B cell (primary cell): ENCODE measurements at regions not wholly inside any gene's neighbourhood (a gene's known extent, or its start where the extent isn't known, plus 50 kb on each side); places are given as distances from the start of the nearest gene placed in this dataset.

Experiments used
- ATAC-seq: fragments of 200-7000 bp; cut with Tn5 transposase; one replicate; pipeline ENCODE4 v1.10.0; 2021; ENCODE audit warnings: low read depth, mild to moderate bottlenecking, moderate number of reproducible peaks, moderate library complexity
- CTCF ChIA-PET: fragments of 350-600 bp; sonication (Branson Sonifier 250); formaldehyde crosslinking; loops from one replicate; lab custom pipeline; 2021; ENCODE audit warnings: antibody characterized with exemption, inconsistent platforms; lab: Charles Lee
- POLR2A ChIA-PET: fragments of 350-600 bp; sonication (Branson Sonifier 250); formaldehyde crosslinking; loops from one replicate; lab custom pipeline; 2021; ENCODE audit warnings: antibody characterized with exemption; lab: Charles Lee
- DNase-seq: peaks from one replicate; pipeline ENCODE4 v3.0.0; 2013
- H2AFZ ChIP-seq: 2 replicates; pipeline ENCODE4 v1.6.1; 2012; ENCODE audit warnings: mild to moderate bottlenecking, low read depth, low read length; ENCODE audit not compliant: insufficient read depth, poor library complexity, severe bottlenecking
- H3K27ac ChIP-seq, 2 donors: 1 replicate in 1 of 2; 2 replicates in 1 of 2; pipeline ENCODE4 v1.5.1; 2012 to 2013; ENCODE audit warnings: low read length in 2 of 2, mild to moderate bottlenecking in 2 of 2, moderate library complexity in 1 of 2
- H3K27me3 ChIP-seq, 4 experiments: fragments of 200-600 bp in 1 of 4; sonication (generic) in 1 of 4; replicated peaks in 1 of 4; 1 replicate in 2 of 4; 2 replicates in 2 of 4; pipeline versions ENCODE4 v1.6.1 to v1.7.0; 2013 to 2016; ENCODE audit warnings: low read length in 3 of 4, mild to moderate bottlenecking in 2 of 4, mixed read lengths in 1 of 4, moderate library complexity in 1 of 4; ENCODE audit not compliant: insufficient read depth in 4 of 4, control insufficient read depth in 3 of 4; ENCODE audit errors: control extremely low read depth in 1 of 4
- H3K36me3 ChIP-seq, 2 experiments: replicated peaks in 1 of 2; 1 replicate in 1 of 2; 2 replicates in 1 of 2; pipeline versions ENCODE4 v1.6.1 to v1.7.1; 2013; ENCODE audit warnings: low read length in 1 of 2; ENCODE audit not compliant: insufficient read depth in 2 of 2, control insufficient read depth in 1 of 2; ENCODE audit errors: control extremely low read depth in 1 of 2, extremely low read depth in 1 of 2
- H3K4me1 ChIP-seq, 2 donors: fragments of 200-600 bp in 1 of 2; sonication (generic) in 1 of 2; 1 replicate in 1 of 2; 2 replicates in 1 of 2; pipeline versions ENCODE4 v1.5.1 to v1.6.1; 2013 to 2017; ENCODE audit warnings: low read length in 2 of 2; ENCODE audit not compliant: control insufficient read depth in 2 of 2, insufficient read depth in 2 of 2
- H3K4me2 ChIP-seq: replicated peaks from 2 replicates; pipeline ENCODE3; 2012; ENCODE audit warnings: mild to moderate bottlenecking, low read depth, low read length; ENCODE audit not compliant: poor library complexity, severe bottlenecking
- H3K4me3 ChIP-seq, 5 experiments: fragments of 200-600 bp in 1 of 5; sonication (generic) in 1 of 5; 1 replicate in 3 of 5; 2 replicates in 2 of 5; pipeline versions ENCODE4 v1.5.1 to v1.7.0; 2011 to 2016; ENCODE audit warnings: low read length in 4 of 5, mild to moderate bottlenecking in 4 of 5, low read depth in 2 of 5, control low read depth in 1 of 5, moderate library complexity in 1 of 5; ENCODE audit not compliant: insufficient read depth in 1 of 5; ENCODE audit errors: control extremely low read depth in 1 of 5, extremely low read depth in 1 of 5
- H3K79me2 ChIP-seq: fragments of 200-600 bp; sonication (generic); one replicate; pipeline ENCODE4 v1.6.0; 2016; ENCODE audit warnings: low read length; ENCODE audit not compliant: control insufficient read depth, insufficient read depth
- H3K9ac ChIP-seq: fragments of 200-600 bp; sonication (generic); 2 replicates; pipeline ENCODE4 v1.6.1; 2017; ENCODE audit warnings: mild to moderate bottlenecking, low read length, moderate library complexity
- H3K9me3 ChIP-seq, 3 donors: one replicate each; pipeline versions ENCODE4 v1.6.1 to v1.7.1; 2013; ENCODE audit warnings: low read length in 2 of 3; ENCODE audit not compliant: control insufficient read depth in 2 of 3, insufficient read depth in 1 of 3; ENCODE audit errors: control extremely low read depth in 1 of 3
- H4K20me1 ChIP-seq: 2 replicates; pipeline ENCODE4 v1.6.0; 2012; ENCODE audit warnings: mild to moderate bottlenecking, low read length; ENCODE audit not compliant: insufficient read depth, control insufficient read depth, poor library complexity, severe bottlenecking
- H3K27ac Mint-ChIP-seq: one replicate; pipeline ENCODE4 v1.8.0; 2021; ENCODE audit warnings: mixed read lengths
- H3K27me3 Mint-ChIP-seq: one replicate; pipeline ENCODE4 v1.8.0; 2021; ENCODE audit warnings: mixed read lengths
- H3K4me1 Mint-ChIP-seq: one replicate; pipeline ENCODE4 v1.8.0; 2021; ENCODE audit warnings: mixed read lengths
- H3K4me3 Mint-ChIP-seq: one replicate; pipeline ENCODE4 v1.8.0; 2021; ENCODE audit warnings: mixed read lengths
- H3K9me3 Mint-ChIP-seq: one replicate; pipeline ENCODE4 v1.8.0; 2022; ENCODE audit warnings: mixed read lengths; ENCODE audit not compliant: insufficient read depth
- EZH2 ChIP-seq: IDR thresholded peaks from 2 replicates; pipeline ENCODE4 v1.6.1; 2012; ENCODE audit warnings: borderline replicate concordance, low read depth, mild to moderate bottlenecking, moderate library complexity, low read length; ENCODE audit not compliant: insufficient read depth, poor library complexity, severe bottlenecking
- WGBS: methylation state at CpG from one replicate; pipeline ENCODE4 v1.1.5; 2013; ENCODE audit warnings: missing lambda C conversion rate; ENCODE audit not compliant: insufficient coverage; 5-methylcytosine and 5-hydroxymethylcytosine counted together
- intact Hi-C: fragments of 100-400 bp; cut with micrococcal nuclease; formaldehyde crosslinking; loops from one replicate; pipeline ENCODE4 v1.10.0; 2022
- TF ChIP-seq, protein P1 (sequence below): fragments of 200-600 bp; IDR thresholded peaks from one replicate; pipeline ENCODE4 v1.8.0; 2022; ENCODE audit warnings: antibody characterized with exemption, mild to moderate bottlenecking

DNA sequence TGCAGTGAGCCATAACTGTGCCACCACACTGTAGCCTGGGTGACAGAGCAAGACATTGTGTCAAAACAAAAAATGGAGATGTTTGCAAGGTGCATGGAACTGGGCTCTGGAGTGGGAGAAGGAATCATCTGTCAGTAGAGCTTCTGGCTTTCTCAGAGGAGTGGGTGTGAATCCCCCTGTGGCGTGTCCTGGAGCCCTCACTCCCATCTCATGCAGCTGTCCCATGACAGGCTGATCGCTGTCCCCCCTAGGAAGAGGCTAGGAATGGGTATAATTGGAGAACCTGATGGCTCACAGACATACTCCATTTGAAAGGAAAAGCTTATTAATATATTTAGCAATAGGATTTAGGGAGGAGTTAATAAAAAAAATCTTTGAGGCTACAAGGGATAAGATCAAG lies 125.8 kb upstream of the EPB41L3 start:
- no peaks in the 10 kb centered on the region for H3K79me2 ChIP-seq
- POLR2A ChIA-PET, result no interaction called here
- intact Hi-C loops, result no loop called here
- Mint-ChIP-seq H3K9me3 (no peaks in the 10 kb centered on the region), H3K27me3 (no peaks in the 10 kb centered on the region), H3K27ac (no peak overlapping the region), H3K4me3 (no peak overlapping the region), H3K4me1 (no peaks in the 10 kb centered on the region)
- no peaks in the 10 kb centered on the region for H3K36me3 ChIP-seq
- no peaks in the 10 kb centered on the region for H3K4me1 ChIP-seq
- no peak overlapping the region for H2AFZ ChIP-seq
- no peaks in the 10 kb centered on the region for H4K20me1 ChIP-seq
- no peak for TF ChIP-seq EZH2
- TF ChIP-seq, protein P1, sequence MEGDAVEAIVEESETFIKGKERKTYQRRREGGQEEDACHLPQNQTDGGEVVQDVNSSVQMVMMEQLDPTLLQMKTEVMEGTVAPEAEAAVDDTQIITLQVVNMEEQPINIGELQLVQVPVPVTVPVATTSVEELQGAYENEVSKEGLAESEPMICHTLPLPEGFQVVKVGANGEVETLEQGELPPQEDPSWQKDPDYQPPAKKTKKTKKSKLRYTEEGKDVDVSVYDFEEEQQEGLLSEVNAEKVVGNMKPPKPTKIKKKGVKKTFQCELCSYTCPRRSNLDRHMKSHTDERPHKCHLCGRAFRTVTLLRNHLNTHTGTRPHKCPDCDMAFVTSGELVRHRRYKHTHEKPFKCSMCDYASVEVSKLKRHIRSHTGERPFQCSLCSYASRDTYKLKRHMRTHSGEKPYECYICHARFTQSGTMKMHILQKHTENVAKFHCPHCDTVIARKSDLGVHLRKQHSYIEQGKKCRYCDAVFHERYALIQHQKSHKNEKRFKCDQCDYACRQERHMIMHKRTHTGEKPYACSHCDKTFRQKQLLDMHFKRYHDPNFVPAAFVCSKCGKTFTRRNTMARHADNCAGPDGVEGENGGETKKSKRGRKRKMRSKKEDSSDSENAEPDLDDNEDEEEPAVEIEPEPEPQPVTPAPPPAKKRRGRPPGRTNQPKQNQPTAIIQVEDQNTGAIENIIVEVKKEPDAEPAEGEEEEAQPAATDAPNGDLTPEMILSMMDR, result no peak
- CTCF ChIA-PET, result no interaction called here
- no peak overlapping the region for H3K27ac ChIP-seq
- no peak for ATAC-seq
- H3K4me2 ChIP-seq, result no peak overlapping the region
- no peaks in the 10 kb centered on the region for H3K27me3 ChIP-seq
- no peak overlapping the region for H3K9ac ChIP-seq
- no peak overlapping the region for H3K4me3 ChIP-seq
- H3K9me3 ChIP-seq, result no peaks in the 10 kb centered on the region
- DNase-seq, result no peak
- WGBS, result no CpG with 5 or more reads among the region's 2 CpGs

DNA sequence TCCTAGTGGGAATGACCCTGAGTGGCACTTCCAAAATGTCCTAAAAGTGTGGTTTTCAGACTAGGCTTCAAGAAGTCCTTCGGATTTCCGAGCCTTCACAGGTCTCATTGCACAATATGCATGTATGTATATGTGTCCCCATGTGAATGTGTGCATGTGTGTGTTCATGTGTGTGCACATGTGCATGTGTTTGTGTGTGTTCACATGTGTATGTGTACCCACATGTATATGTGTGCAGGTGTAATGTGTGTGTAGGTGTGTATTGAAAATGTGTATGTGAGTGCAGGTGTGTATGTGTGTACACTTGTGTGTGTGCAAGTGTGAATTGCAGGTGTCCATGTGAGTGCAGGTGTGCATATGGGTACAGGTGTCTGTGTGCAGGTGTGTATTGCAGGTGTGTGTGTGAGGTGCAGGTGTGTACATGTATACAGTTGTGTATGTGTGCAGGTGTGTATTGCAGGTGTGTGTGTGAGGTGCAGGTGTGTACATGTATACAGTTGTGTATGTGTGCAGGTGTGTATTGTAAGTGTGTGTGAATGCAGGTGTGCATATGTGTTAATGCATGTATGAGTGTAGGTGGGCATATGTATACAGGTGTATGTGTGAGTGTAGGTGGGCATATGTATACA lies 124.4 kb upstream of the EPB41L3 start:
- H3K27ac Mint-ChIP-seq, result no peak overlapping the region
- no peaks in the 10 kb centered on the region for H3K9me3 Mint-ChIP-seq
- ATAC-seq, result no peak
- H3K4me3 Mint-ChIP-seq, result no peak overlapping the region
- no peaks in the 10 kb centered on the region for H3K27me3 Mint-ChIP-seq
- H3K4me1 Mint-ChIP-seq, result no peaks in the 10 kb centered on the region
- no peaks in the 10 kb centered on the region for H3K9me3 ChIP-seq
- POLR2A ChIA-PET, result no interaction called here
- no peaks in the 10 kb centered on the region for H3K4me1 ChIP-seq
- 50% methylated on average over 2 of the region's 2 CpGs for WGBS
- H3K4me3 ChIP-seq, result no peak overlapping the region
- no peak overlapping the region for H3K9ac ChIP-seq
- intact Hi-C loops, result no loop called here
- DNase-seq, result no peak
- H2AFZ ChIP-seq, result no peak overlapping the region
- no peaks in the 10 kb centered on the region for H3K79me2 ChIP-seq
- no peaks in the 10 kb centered on the region for H3K27me3 ChIP-seq
- H3K4me2 ChIP-seq, result no peak overlapping the region
- no peak for TF ChIP-seq EZH2
- no peak overlapping the region for H3K27ac ChIP-seq
- H3K36me3 ChIP-seq, result no peaks in the 10 kb centered on the region
- CTCF ChIA-PET, result no interaction called here
- no peaks in the 10 kb centered on the region for H4K20me1 ChIP-seq
